Caki2 (cell line): ENCODE measurements at regions not wholly inside any gene's neighbourhood (a gene's known extent, or its start where the extent isn't known, plus 50 kb on each side); places are given as distances from the start of the nearest gene placed in this dataset.

Experiments used
- DNase-seq: peaks from one replicate; pipeline ENCODE4 v3.0.0-alpha.2; 2015; ENCODE audit warnings: low read depth
- in situ Hi-C: cut with HindIII; loops from 2 replicates; pipeline ENCODE4 v1.10.0; 2016; ENCODE audit warnings: low sequenced_read_pairs, low pct_unique_long_range_greater_than_20kb, mixed read lengths

GRCh38 chr21:15370462-15370975 lies 305.7 kb upstream of the NRIP1 start:
- DNase-seq = peak; percentile 54
- in situ Hi-C loops = no loop called here

GRCh38 chr21:15373941-15374340 lies 309.1 kb upstream of the NRIP1 start:
- in situ Hi-C loops = no loop called here
- DNase-seq = no peak

GRCh38 chr21:15379776-15380175 lies 315.0 kb upstream of the NRIP1 start:
- in situ Hi-C loops = no loop called here

GRCh38 chr21:15383588-15383987 lies 318.8 kb upstream of the NRIP1 start:
- in situ Hi-C loops = no loop called here

More at GRCh38 chr21:15379776-15380175, 315.0 kb upstream of the NRIP1 start:
- DNase-seq = no peak

DNA sequence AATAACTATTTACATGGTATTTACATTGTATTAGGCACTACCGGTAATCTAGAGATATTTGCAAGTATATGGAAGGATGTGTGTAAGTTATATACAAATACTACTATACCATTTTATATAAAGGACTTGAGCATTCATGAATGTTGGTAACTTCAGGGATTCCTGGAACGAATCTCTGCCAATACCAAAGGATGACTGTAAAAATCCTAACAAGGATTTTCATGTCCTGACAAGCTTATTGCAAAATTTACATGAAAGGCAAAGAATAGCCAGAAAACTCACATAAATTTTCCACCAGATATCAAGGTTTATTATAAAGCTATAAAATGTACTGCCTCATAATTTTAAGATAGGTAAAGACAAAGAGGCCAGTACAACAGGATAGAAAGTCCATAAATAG lies 325.2 kb upstream of the NRIP1 start:
- DNase-seq = no peak
- in situ Hi-C loops = no loop called here

More at GRCh38 chr21:15383588-15383987, 318.8 kb upstream of the NRIP1 start:
- DNase-seq = no peak

DNA sequence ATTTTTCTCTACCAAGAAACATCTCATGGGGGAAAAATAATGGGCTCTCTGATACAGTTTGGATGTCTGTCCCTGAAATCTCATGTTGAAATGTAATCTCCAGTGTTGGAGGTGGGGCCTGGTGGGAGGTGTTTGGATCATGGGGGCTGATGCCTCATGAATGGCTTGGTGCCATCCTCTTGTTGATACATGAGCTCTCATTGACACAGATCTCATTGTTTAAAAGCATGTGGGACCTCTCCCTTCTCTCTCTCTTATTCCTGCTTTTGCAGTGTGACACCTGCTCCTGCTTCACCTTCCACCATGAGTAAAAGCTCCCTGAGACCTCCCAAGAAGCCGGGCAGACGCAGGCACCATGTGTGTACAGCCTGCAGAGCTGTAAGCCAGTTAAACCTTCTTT lies 332.5 kb upstream of the NRIP1 start:
- in situ Hi-C loops = no loop called here

DNA sequence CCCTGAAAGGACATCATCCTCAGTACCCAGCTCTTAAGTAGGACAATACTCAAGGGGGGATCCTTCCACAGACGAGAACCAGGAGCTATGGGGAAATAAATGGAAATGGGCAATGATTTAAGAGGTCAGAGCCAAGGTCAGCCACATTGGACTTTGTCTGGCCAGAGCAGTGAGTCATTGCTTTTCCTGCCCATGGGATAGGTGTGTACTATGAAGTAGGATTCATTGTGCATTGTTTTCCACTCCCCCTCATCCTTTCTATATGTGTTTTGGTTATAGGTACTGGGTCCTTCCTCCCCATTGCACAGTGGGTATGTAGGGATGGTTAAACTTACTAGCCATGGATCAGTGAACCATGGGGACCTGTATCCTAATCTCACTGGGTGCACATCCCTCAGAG lies 328.9 kb upstream of the USP25 start:
- in situ Hi-C loops = no loop called here
- no peak for DNase-seq

More for the DNA sequence above, 332.5 kb upstream of the NRIP1 start:
- DNase-seq = no peak

DNA sequence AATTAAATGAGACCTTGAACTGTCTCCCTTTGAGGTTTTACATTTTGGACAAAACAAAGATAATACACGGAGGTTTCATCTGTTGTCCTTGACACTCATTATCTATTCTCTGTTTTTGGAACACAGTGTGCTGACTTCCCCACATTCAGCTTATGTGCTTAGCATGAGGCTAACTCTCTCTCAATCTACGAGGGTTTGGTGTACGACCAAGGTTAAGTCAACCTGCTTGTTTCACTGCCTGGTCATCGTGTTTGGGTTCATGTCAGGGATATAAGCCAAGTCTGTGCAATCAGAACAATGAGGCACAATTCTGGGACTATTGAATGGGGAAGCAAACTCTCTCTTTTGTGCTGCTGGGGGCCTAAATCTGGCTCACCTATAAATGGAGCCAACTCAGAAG lies 328.5 kb upstream of the USP25 start:
- no peak for DNase-seq
- in situ Hi-C loops = no loop called here

- DNase-seq = no peak
- in situ Hi-C loops = no loop called here
Measured at GRCh38 chr21:15405214-15405613, 324.6 kb upstream of the USP25 start.

GRCh38 chr21:15406791-15407190 lies 323.0 kb upstream of the USP25 start:
- DNase-seq = no peak

DNA sequence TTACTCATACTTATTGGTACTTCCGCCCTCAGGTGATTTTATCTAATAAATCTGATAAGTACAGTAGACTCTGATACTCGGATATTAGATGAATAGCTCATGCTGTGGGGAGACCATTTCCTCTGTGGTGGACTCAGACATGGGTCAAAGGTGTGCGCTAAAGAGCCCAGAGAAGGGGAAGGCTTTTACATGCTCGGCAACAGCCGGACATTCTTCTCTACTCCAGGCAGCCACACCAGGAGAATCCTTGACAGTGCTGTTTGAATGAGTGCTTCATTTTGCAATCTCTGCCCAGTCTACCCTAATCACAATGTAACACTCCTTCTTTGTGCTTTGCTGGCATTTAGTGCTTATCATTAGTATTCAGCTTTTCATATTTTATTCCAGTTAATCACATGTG lies 322.2 kb upstream of the USP25 start:
- in situ Hi-C loops = no loop called here

More at GRCh38 chr21:15406791-15407190, 323.0 kb upstream of the USP25 start:
- in situ Hi-C loops = no loop called here

DNA sequence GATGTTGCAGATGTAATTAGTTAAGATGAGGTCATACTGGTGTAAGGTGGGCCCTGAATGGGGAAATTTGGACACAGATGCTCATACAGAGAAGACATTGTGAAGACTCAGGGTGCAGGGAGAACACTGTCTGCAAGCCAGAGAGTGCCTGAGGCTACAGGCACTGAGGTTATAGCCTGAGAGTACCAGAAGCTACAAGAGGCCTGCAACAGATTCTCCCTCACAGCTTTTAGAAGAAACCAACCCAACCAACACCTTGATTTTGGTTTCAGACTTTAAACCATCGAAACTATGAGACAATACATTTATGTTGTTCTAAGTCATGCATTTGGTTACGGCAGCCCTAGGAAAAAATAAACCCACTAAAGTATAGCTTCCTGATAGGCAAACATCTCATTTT lies 321.7 kb upstream of the USP25 start:
- in situ Hi-C loops = no loop called here
- DNase-seq = no peak

More for the DNA sequence above, 322.2 kb upstream of the USP25 start:
- DNase-seq = no peak

DNA sequence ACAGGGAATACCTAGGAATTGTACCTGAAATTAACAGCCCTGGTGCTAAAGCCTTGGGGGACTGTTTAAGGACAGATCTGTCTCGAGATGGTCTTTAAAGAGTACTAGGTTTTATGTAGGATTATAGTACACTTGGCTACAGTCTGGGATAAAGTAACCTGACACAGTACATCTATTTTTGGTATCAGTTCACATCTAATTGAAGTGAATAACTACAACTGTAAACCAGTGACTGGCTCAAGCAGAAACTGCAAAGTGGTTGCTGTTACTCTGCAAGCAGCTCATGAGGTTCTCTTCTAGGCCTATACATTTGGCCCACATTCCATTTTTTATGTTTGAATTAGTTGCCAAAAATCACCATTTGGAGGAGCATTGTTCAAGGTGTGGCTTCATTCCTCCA lies 320.8 kb upstream of the USP25 start:
- DNase-seq = no peak
- in situ Hi-C loops = no loop called here

GRCh38 chr21:15410853-15411252 lies 318.9 kb upstream of the USP25 start:
- in situ Hi-C loops = no loop called here
- no peak for DNase-seq

GRCh38 chr21:15414057-15414456 lies 315.7 kb upstream of the USP25 start:
- in situ Hi-C loops = no loop called here
- no peak for DNase-seq

DNA sequence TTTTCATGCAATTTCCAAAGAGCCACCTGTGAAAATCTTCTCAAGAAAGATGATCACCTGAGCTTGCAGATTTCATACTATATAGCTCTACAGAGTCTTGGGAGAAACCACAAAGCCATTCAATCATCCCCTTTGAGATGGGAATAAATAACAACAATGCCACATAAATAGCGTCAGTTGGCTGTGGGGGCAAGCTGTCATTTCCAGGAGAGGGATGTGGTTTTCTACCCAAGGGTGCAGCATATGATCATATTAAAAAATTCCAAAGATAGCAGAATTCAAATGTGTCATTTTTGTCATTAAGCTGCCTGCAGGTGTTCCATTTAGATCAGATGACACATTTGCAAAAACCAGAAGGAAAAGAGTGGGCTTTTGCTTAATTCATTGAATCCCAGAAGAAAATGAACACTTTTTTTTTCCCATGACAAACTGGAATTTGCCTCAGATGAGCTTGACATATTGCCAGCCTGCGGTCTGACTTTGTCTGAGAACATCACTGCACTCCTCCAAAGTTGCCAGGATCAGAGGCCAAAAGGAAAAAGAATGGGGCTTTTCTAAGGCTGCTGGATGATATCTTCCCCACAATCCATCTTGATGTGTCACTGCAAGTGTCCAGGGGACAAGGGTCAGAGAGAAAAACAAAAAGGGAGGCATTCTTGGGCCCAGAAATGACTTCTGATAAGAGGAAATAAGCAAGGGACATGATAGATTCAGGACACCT lies 314.1 kb upstream of the USP25 start:
- in situ Hi-C loops = no loop called here

DNA sequence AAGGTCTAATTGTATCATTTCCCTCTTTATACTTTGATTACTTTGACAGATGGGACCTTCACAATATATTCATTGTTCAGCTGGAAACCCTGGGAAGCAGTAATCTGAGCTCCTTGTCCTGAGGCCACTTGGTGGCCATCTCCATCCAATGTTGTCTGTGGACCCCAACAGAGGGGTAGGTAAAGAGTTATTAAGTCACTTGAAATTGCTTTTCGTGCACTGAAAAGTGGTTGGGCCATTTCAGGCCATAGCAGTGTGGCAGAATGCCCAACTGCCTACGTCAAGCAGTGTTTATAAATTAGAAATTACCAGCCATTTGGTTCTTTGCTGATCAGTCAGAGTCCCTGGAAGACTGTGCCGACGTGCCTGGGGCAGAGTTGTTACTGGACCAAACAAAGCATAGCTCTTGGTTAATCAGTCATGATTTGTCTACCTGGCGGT lies 308.3 kb upstream of the USP25 start:
- no peak for DNase-seq
- in situ Hi-C loops = no loop called here

More for the DNA sequence above, 314.1 kb upstream of the USP25 start:
- DNase-seq = no peak

GRCh38 chr21:15421947-15422346 lies 307.8 kb upstream of the USP25 start:
- no peak for DNase-seq
- in situ Hi-C loops = no loop called here

DNA sequence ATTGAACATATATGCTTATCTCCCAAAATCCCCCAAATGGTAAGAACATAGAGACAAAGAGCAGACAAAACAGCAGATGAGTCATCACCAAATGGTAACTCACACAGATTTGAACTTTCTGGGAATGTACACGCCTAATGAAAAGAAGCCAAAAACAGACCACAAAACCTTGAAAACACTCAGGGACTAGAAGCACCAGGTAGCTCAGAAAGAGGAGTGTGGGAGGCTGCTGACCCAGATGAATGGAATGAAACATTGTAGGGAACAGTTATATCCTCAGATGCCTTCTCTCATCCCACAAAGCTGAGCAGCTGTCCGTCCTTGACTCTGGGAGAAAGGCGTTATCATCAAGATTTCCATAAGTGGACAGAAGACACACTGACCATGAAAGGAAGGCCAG lies 307.0 kb upstream of the USP25 start:
- in situ Hi-C loops = no loop called here
- peak; percentile 25 for DNase-seq
